PC-9 (cell line): ENCODE measurements at regions not wholly inside any gene's neighbourhood (a gene's known extent, or its start where the extent isn't known, plus 50 kb on each side); places are given as distances from the start of the nearest gene placed in this dataset.

ENCODE experiments used
- BruUV-seq: library from RNA; stranded (reverse); fragments of 400-500 nt; replicated peaks from 2 replicates; lab custom pipeline; 2021; lab: Mats Ljungman, UMichigan
- CTCF ChIA-PET: fragments of 300-600 bp; sonication (Branson Sonifier 250); formaldehyde crosslinking; loops from one replicate; lab custom pipeline; 2022; ENCODE audit warnings: antibody characterized with exemption; lab: Charles Lee
- POLR2A ChIA-PET: fragments of 300-600 bp; sonication (Branson Sonifier 250); formaldehyde crosslinking; loops from one replicate; lab custom pipeline; 2022; ENCODE audit warnings: antibody characterized with exemption; ENCODE audit not compliant: unreplicated experiment; lab: Charles Lee
- DNase-seq, 2 experiments: peaks; one replicate each; pipeline versions ENCODE4 v3.0.0 to v3.0.0-alpha.2; 2015 to 2022; ENCODE audit warnings: mixed read lengths in 1 of 2
- H2AFZ ChIP-seq: fragments of 200-600 bp; sonication (generic); 2 replicates; pipeline ENCODE4 v1.8.1; 2017; ENCODE audit warnings: antibody characterized with exemption
- H3F3A ChIP-seq: fragments of 200-600 bp; sonication (generic); 2 replicates; pipeline ENCODE4 v1.8.1; 2017; ENCODE audit warnings: antibody characterized with exemption, mild to moderate bottlenecking, low read depth; ENCODE audit not compliant: insufficient read depth
- H3K27ac ChIP-seq: fragments of 200-600 bp; sonication (generic); 2 replicates; pipeline ENCODE4 v1.6.1; 2016; ENCODE audit warnings: mixed run types
- H3K27me3 ChIP-seq: fragments of 200-600 bp; sonication (generic); 2 replicates; pipeline ENCODE4 v1.6.1; 2016; ENCODE audit warnings: low read depth, mixed run types; ENCODE audit not compliant: insufficient read depth
- H3K36me3 ChIP-seq: fragments of 200-600 bp; sonication (generic); 2 replicates; pipeline ENCODE4 v1.6.1; 2016; ENCODE audit warnings: low read depth, mixed run types
- H3K4me1 ChIP-seq: fragments of 200-600 bp; sonication (generic); replicated peaks from 2 replicates; pipeline ENCODE4 v1.6.1; 2016; ENCODE audit warnings: mixed run types; ENCODE audit not compliant: insufficient read depth
- H3K4me2 ChIP-seq: fragments of 200-600 bp; sonication (generic); 2 replicates; pipeline ENCODE4 v1.6.1; 2017; ENCODE audit warnings: mixed run types
- H3K4me3 ChIP-seq: fragments of 200-600 bp; sonication (generic); 2 replicates; pipeline ENCODE4 v1.6.1; 2016; ENCODE audit warnings: mixed run types
- H3K79me2 ChIP-seq: fragments of 200-600 bp; sonication (generic); 2 replicates; pipeline ENCODE4 v1.6.1; 2017; ENCODE audit warnings: low read depth, mixed run types
- H3K9me2 ChIP-seq: fragments of 200-600 bp; sonication (generic); 2 replicates; pipeline ENCODE4 v1.8.1; 2017; ENCODE audit warnings: mild to moderate bottlenecking; ENCODE audit not compliant: insufficient read depth
- H3K9me3 ChIP-seq: fragments of 200-600 bp; sonication (generic); 2 replicates; pipeline ENCODE4 v1.8.1; 2016; ENCODE audit warnings: low read depth; ENCODE audit not compliant: insufficient read depth
- H4K20me1 ChIP-seq: fragments of 200-600 bp; sonication (generic); 2 replicates; pipeline ENCODE4 v1.8.1; 2017; ENCODE audit not compliant: insufficient read depth
- EZH2 ChIP-seq: fragments of 200-600 bp; sonication (generic); IDR thresholded peaks from 2 replicates; pipeline ENCODE4 v1.8.0; 2017; ENCODE audit warnings: antibody characterized with exemption, low read depth
- intact Hi-C: fragments of 100-400 bp; cut with micrococcal nuclease; formaldehyde crosslinking; loops from one replicate; pipeline ENCODE4 v1.10.0; 2022; ENCODE audit not compliant: unreplicated experiment
- TF ChIP-seq, protein P1 (sequence below): fragments of 200-600 bp; sonication (generic); conservative IDR thresholded peaks from 2 replicates; pipeline ENCODE4 v1.6.1; 2017; ENCODE audit warnings: mixed run types, antibody characterized with exemption, mild to moderate bottlenecking, moderate library complexity

DNA sequence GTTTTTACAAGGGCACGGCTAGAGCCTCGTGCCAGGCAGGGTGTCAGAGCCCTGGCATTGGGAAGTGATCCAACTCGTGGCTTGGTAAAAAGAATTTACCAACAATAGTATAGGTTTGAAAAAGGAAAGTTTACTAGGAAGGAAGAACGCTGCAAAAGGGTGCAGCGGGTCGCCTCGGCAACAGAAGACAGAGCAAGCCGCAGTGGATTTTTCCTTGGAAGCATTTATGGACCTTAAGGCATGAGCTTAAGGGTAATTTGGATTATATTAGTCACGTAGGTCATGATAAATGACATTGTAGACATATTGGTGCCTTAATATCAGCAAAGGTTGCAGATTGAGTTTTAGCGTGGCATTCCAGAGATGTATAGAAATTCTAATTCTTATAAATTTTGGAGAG lies 163.4 kb upstream of the PPP2R3A start:
- TF ChIP-seq, protein P1, sequence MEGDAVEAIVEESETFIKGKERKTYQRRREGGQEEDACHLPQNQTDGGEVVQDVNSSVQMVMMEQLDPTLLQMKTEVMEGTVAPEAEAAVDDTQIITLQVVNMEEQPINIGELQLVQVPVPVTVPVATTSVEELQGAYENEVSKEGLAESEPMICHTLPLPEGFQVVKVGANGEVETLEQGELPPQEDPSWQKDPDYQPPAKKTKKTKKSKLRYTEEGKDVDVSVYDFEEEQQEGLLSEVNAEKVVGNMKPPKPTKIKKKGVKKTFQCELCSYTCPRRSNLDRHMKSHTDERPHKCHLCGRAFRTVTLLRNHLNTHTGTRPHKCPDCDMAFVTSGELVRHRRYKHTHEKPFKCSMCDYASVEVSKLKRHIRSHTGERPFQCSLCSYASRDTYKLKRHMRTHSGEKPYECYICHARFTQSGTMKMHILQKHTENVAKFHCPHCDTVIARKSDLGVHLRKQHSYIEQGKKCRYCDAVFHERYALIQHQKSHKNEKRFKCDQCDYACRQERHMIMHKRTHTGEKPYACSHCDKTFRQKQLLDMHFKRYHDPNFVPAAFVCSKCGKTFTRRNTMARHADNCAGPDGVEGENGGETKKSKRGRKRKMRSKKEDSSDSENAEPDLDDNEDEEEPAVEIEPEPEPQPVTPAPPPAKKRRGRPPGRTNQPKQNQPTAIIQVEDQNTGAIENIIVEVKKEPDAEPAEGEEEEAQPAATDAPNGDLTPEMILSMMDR: no peak
- no peak for TF ChIP-seq EZH2

DNA sequence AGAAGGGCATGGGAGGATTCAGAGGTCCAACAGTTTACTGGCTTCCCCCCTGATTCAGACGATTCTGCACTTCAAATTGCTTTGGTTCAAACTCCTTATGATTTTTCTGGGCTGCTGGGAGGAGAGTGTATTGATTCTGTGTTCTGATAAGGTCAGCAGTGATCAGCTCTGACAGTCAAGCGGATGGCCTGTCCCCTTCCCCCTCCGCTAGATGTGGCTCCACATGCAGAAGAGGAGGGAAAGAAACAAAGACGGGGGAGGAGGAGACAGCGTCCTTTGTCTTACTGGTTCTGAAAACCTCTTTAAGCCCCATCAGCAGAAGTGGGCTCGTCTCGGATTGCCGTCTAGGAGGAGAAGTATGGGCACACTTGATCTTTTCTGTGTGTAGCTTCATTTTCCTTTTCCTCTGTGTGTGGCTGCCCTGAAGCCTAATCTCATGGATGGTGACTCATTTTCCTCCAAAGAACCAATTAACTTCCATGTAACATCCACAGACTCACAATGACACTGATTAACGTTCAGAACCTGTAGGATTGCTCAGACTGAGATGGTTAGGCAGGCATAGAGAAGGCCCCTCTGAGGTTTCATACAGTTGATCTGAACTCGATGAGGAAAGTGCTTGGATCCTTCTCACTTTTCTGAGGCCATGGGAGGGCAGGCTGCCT lies 162.4 kb upstream of the PPP2R3A start:
- ChIA-PET CTCF (no interaction called here), POLR2A (no interaction called here)
- Histone ChIP-seq H3K27me3 (peaks cover 27% of the 10 kb centered on the region), H3K4me1 (no peaks in the 10 kb centered on the region), H4K20me1 (no peaks in the 10 kb centered on the region), H3F3A (no peaks in the 10 kb centered on the region), H3K9me2 (no peaks in the 10 kb centered on the region), H3K4me2 (no peak overlapping the region), H3K79me2 (no peaks in the 10 kb centered on the region), H3K4me3 (no peak overlapping the region), H2AFZ (no peak overlapping the region), H3K36me3 (no peaks in the 10 kb centered on the region), H3K9me3 (no peaks in the 10 kb centered on the region), H3K27ac (no peak overlapping the region)
- DNase-seq: no peak
- intact Hi-C loops: no loop called here
- TF ChIP-seq EZH2: no peak
- TF ChIP-seq, protein P1: no peak
- BruUV-seq: no TSS peak

More for the DNA sequence above, 163.4 kb upstream of the PPP2R3A start:
- H3K9me2 ChIP-seq: no peaks in the 10 kb centered on the region
- H3K27me3 ChIP-seq: peaks cover 19% of the 10 kb centered on the region
- H4K20me1 ChIP-seq: no peaks in the 10 kb centered on the region
- CTCF ChIA-PET: no interaction called here
- H3K9me3 ChIP-seq: no peaks in the 10 kb centered on the region
- H3K4me2 ChIP-seq: no peak overlapping the region
- POLR2A ChIA-PET: no interaction called here
- BruUV-seq: no TSS peak
- H3K79me2 ChIP-seq: no peaks in the 10 kb centered on the region
- H3F3A ChIP-seq: no peaks in the 10 kb centered on the region
- intact Hi-C loops: no loop called here
- H3K4me3 ChIP-seq: no peak overlapping the region
- no peaks in the 10 kb centered on the region for H3K4me1 ChIP-seq
- no peak overlapping the region for H2AFZ ChIP-seq
- no peaks in the 10 kb centered on the region for H3K36me3 ChIP-seq
- no peak for DNase-seq
- H3K27ac ChIP-seq: no peak overlapping the region

DNA sequence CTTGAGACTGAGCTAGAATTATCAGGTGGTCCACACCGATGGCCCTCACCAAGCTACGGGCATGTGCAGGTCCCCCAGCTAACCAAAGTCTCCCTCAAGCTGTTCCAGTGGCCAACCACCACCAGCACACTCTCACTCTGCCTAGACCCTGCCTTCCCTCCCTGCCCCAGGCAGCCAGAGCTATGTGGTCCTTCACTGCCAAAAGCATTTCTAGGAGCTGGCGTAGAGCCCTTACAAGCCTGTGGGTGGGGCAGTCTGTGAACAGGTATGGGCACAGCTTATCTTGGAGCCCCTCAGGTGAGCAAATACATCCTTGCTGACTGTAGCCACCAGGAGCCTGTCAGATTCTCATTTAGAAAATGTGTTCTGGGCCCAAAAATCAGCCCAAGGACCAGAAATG lies 159.8 kb upstream of the PPP2R3A start:
- no peaks in the 10 kb centered on the region for H4K20me1 ChIP-seq
- no peak overlapping the region for H2AFZ ChIP-seq
- H3K4me3 ChIP-seq: no peak overlapping the region
- H3K9me2 ChIP-seq: no peaks in the 10 kb centered on the region
- no peaks in the 10 kb centered on the region for H3K36me3 ChIP-seq
- no peak for DNase-seq
- ChIA-PET CTCF (no interaction called here), POLR2A (interaction anchor here (0.6 kb wide), 1 partner anchor 64 kb away, joined by 4 read pairs; no protein-coding TSS in a partner anchor)
- intact Hi-C loops: no loop called here
- no peak for TF ChIP-seq EZH2
- H3K79me2 ChIP-seq: no peaks in the 10 kb centered on the region
- H3K27ac ChIP-seq: no peak overlapping the region
- no peaks in the 10 kb centered on the region for H3K4me1 ChIP-seq
- peaks cover 39% of the 10 kb centered on the region for H3K27me3 ChIP-seq
- no peaks in the 10 kb centered on the region for H3K9me3 ChIP-seq
- no peaks in the 10 kb centered on the region for H3F3A ChIP-seq
- H3K4me2 ChIP-seq: no peak overlapping the region
- BruUV-seq: no TSS peak

DNA sequence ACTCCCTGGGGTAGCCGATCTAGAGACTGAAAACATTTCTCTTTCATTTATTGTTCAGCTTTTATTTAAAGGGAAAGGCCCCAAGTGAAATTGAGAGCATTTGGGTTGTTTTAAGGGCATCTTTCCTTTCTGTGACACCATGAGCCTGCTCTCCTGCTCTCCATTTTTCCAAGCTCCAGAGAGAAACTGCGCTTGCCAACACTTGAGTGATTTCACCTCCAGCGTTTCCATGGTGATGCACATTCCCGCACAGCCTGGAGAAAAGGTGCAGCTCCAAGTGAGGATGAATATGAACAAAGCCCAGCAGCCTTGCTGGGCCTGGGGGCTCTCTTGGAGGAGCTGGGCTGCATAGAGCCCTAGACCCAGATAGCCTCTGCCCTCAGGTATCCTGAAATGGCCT lies 159.2 kb upstream of the PPP2R3A start:
- Histone ChIP-seq H3K4me2 (no peak overlapping the region), H3K79me2 (no peaks in the 10 kb centered on the region), H2AFZ (no peak overlapping the region), H3K4me3 (no peak overlapping the region), H3K9me3 (no peaks in the 10 kb centered on the region), H3K4me1 (no peaks in the 10 kb centered on the region), H3K9me2 (no peaks in the 10 kb centered on the region), H4K20me1 (no peaks in the 10 kb centered on the region), H3F3A (no peaks in the 10 kb centered on the region), H3K36me3 (no peaks in the 10 kb centered on the region), H3K27ac (no peak overlapping the region), H3K27me3 (peaks cover 43% of the 10 kb centered on the region)
- DNase-seq: no peak
- ChIA-PET CTCF (no interaction called here), POLR2A (no interaction called here)
- intact Hi-C loops: no loop called here
- TF ChIP-seq, protein P1: no peak
- TF ChIP-seq EZH2: no peak
- no TSS peak for BruUV-seq
